IMR-90 (cell line): ENCODE measurements at regions not wholly inside any gene's neighbourhood (a gene's known extent, or its start where the extent isn't known, plus 50 kb on each side); places are given as distances from the start of the nearest gene placed in this dataset.

ENCODE experiments used
- BHLHE40 ChIP-seq: fragments of 150-350 bp; IDR thresholded peaks from 2 replicates; pipeline ENCODE4 v1.6.1; 2016; ENCODE audit warnings: mild to moderate bottlenecking, low read depth, low read length
- RAD21 ChIP-seq: IDR thresholded peaks from 2 replicates; pipeline ENCODE4 v1.6.1; 2012; ENCODE audit warnings: low read length, improper control_type of control experiment
- RCOR1 ChIP-seq: IDR thresholded peaks from 2 replicates; pipeline ENCODE4 v1.6.1; 2012; ENCODE audit warnings: mild to moderate bottlenecking, low read length, improper control_type of control experiment; ENCODE audit not compliant: insufficient replicate concordance
- RFX5 ChIP-seq: IDR thresholded peaks from 2 replicates; pipeline ENCODE4 v1.8.0; 2012; ENCODE audit warnings: low read depth, mild to moderate bottlenecking, low read length, moderate library complexity
- TF ChIP-seq, protein P1 (sequence below): conservative IDR thresholded peaks from 2 replicates; pipeline ENCODE4 v1.5.1; 2012; ENCODE audit warnings: mild to moderate bottlenecking, low read depth, low read length, improper control_type of control experiment
- TF ChIP-seq, protein P2 (sequence below): fragments of 150-350 bp; IDR thresholded peaks from 2 replicates; pipeline ENCODE4 v1.6.1; 2017; ENCODE audit warnings: mild to moderate bottlenecking, antibody characterized with exemption, low read length, low read depth

DNA sequence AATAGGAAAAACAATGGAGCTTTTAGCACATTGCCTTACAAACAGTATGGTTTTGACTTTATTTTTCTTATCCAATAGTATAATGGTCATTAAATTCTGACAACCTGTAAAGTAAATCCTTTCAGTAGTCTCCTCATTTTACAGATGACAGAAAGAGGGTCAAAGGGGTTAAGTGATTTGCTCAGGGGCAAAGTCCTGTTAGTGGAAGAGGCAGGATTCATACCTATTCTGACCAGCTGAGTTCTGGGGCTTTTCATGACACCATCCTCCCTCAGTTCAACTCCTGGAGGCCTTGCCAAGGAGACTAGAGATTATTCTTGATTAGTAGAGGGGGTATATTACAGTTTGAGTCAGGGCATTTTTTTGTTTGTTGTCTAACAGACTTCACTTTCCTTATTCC lies 278.7 kb upstream of the DUSP10 start:
- no peak for TF ChIP-seq RCOR1
- TF ChIP-seq, protein P1, sequence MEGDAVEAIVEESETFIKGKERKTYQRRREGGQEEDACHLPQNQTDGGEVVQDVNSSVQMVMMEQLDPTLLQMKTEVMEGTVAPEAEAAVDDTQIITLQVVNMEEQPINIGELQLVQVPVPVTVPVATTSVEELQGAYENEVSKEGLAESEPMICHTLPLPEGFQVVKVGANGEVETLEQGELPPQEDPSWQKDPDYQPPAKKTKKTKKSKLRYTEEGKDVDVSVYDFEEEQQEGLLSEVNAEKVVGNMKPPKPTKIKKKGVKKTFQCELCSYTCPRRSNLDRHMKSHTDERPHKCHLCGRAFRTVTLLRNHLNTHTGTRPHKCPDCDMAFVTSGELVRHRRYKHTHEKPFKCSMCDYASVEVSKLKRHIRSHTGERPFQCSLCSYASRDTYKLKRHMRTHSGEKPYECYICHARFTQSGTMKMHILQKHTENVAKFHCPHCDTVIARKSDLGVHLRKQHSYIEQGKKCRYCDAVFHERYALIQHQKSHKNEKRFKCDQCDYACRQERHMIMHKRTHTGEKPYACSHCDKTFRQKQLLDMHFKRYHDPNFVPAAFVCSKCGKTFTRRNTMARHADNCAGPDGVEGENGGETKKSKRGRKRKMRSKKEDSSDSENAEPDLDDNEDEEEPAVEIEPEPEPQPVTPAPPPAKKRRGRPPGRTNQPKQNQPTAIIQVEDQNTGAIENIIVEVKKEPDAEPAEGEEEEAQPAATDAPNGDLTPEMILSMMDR: no peak
- TF ChIP-seq RFX5: no peak
- TF ChIP-seq, protein P2, sequence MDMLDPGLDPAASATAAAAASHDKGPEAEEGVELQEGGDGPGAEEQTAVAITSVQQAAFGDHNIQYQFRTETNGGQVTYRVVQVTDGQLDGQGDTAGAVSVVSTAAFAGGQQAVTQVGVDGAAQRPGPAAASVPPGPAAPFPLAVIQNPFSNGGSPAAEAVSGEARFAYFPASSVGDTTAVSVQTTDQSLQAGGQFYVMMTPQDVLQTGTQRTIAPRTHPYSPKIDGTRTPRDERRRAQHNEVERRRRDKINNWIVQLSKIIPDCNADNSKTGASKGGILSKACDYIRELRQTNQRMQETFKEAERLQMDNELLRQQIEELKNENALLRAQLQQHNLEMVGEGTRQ: no peak
- no peak for TF ChIP-seq RAD21
- no peak for TF ChIP-seq BHLHE40
